T-cell (primary cell): ENCODE measurements at regions not wholly inside any gene's neighbourhood (a gene's known extent, or its start where the extent isn't known, plus 50 kb on each side); places are given as distances from the start of the nearest gene placed in this dataset.

Experiments used
- ATAC-seq, 4 experiments: fragments of 200-7000 bp in 3 of 4; fragments of 150-1000 bp in 1 of 4; cut with Tn5 transposase; replicated peaks in 1 of 4; 1 replicate in 3 of 4; 2 replicates in 1 of 4; pipeline ENCODE4 v1.10.0; 2021; ENCODE audit warnings: moderate library complexity in 3 of 4, mild to moderate bottlenecking in 2 of 4, moderate number of reproducible peaks in 1 of 4
- CTCF ChIA-PET, 2 donors: fragments of 300-600 bp; sonication (Branson Sonifier 250); formaldehyde crosslinking; loops; one replicate each; lab custom pipeline; 2022; ENCODE audit warnings: antibody characterized with exemption in 2 of 2; lab: Charles Lee
- POLR2A ChIA-PET, 2 donors: fragments of 300-600 bp; sonication (Branson Sonifier 250); formaldehyde crosslinking; loops; one replicate each; lab custom pipeline; 2022; ENCODE audit warnings: antibody characterized with exemption in 2 of 2; lab: Charles Lee
- DNase-seq, 35 experiments: peaks; one replicate each; pipeline versions ENCODE4 v3.0.0 to v3.0.0-alpha.2; 2013 to 2023
- H3K27ac ChIP-seq: one replicate; pipeline ENCODE4 v1.5.1; 2013; ENCODE audit warnings: low read length
- H3K27me3 ChIP-seq, 2 experiments: replicated peaks in 1 of 2; 1 replicate in 1 of 2; 2 replicates in 1 of 2; pipeline versions ENCODE4 v1.6.1 to v1.7.0; 2013; ENCODE audit warnings: low read length in 1 of 2, mixed read lengths in 1 of 2; ENCODE audit not compliant: control insufficient read depth in 2 of 2, insufficient read depth in 2 of 2; ENCODE audit errors: extremely low read depth in 1 of 2
- H3K36me3 ChIP-seq, 2 donors: 1 replicate in 1 of 2; 2 replicates in 1 of 2; pipeline versions ENCODE4 v1.6.1 to v1.7.0; 2013; ENCODE audit warnings: low read length in 1 of 2; ENCODE audit not compliant: control insufficient read depth in 2 of 2, insufficient read depth in 1 of 2; ENCODE audit errors: extremely low read depth in 1 of 2
- H3K4me1 ChIP-seq, 2 experiments: 1 replicate in 1 of 2; 2 replicates in 1 of 2; pipeline versions ENCODE4 v1.6.1 to v1.7.0; 2013; ENCODE audit warnings: low read length in 2 of 2, mixed read lengths in 1 of 2; ENCODE audit not compliant: insufficient read depth in 2 of 2, control insufficient read depth in 1 of 2; ENCODE audit errors: extremely low read depth in 1 of 2
- H3K4me3 ChIP-seq, 2 donors: 1 replicate in 1 of 2; 2 replicates in 1 of 2; pipeline versions ENCODE4 v1.5.1 to v1.7.0; 2013; ENCODE audit warnings: mild to moderate bottlenecking in 2 of 2, low read length in 1 of 2, moderate library complexity in 1 of 2; ENCODE audit not compliant: control insufficient read depth in 1 of 2; ENCODE audit errors: extremely low read depth in 1 of 2
- H3K9me3 ChIP-seq: 2 replicates; pipeline ENCODE4 v1.7.0; 2013
- H3K27ac Mint-ChIP-seq, 2 donors: one replicate each; pipeline ENCODE4 v1.8.0; 2020 to 2021; ENCODE audit warnings: mild to moderate bottlenecking in 2 of 2, mixed read lengths in 2 of 2
- H3K27me3 Mint-ChIP-seq, 2 donors: one replicate each; pipeline ENCODE4 v1.8.0; 2021 to 2022; ENCODE audit warnings: mixed read lengths in 2 of 2
- H3K36me3 Mint-ChIP-seq: one replicate; pipeline ENCODE4 v1.8.0; 2021; ENCODE audit warnings: mixed read lengths
- H3K4me1 Mint-ChIP-seq, 3 donors: one replicate each; pipeline ENCODE4 v1.8.0; 2020 to 2022; ENCODE audit warnings: mixed read lengths in 3 of 3, mild to moderate bottlenecking in 1 of 3
- H3K4me3 Mint-ChIP-seq, 3 donors: one replicate each; pipeline ENCODE4 v1.8.0; 2020 to 2022; ENCODE audit warnings: mild to moderate bottlenecking in 3 of 3, mixed read lengths in 3 of 3, moderate library complexity in 3 of 3
- H3K9me3 Mint-ChIP-seq, 3 donors: one replicate each; pipeline ENCODE4 v1.8.0; 2020 to 2022; ENCODE audit warnings: mixed read lengths in 3 of 3
- WGBS: methylation state at CpG from one replicate; pipeline ENCODE4 v1.1.5; 2013; ENCODE audit warnings: missing lambda C conversion rate; ENCODE audit not compliant: insufficient coverage; 5-methylcytosine and 5-hydroxymethylcytosine counted together

DNA sequence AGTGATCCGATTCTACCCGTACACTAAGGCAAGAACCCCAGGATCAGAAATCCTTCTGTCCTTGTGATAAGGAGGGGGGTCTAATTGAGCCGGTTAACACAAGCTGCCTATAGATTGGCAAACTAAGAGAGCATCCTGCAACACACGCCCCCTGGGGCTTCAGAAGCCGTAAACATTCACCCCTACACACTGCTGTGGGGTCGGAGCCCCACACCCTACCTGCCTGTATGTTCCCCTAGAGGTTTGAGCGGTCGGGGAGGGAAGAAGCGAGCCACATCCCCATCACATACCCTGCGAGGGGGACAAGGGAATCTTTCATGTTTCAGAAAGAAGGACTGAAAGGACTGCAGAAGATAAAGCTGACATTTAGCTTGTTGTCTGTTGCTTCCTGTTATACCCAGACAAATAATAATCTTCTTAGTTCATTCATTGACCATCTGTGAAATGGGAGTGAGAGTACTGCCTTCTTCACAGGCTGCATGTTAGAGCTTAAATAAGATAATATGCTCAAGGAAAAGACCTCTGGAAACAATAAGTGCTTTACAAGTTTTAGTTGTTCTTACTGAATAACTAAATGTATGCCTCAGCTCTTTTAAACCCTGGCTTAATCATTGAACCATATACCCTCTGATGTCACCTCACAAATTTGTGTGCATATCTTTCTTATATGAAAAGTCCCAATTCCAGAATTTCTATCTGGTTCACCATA, 74.2 kb upstream of the RNF217 start:
- no peaks in the 10 kb centered on the region for H3K9me3 ChIP-seq
- H3K27ac Mint-ChIP-seq = no peak overlapping the region
- WGBS = no CpG with 5 or more reads among the region's 10 CpGs
- H3K36me3 Mint-ChIP-seq = no peaks in the 10 kb centered on the region
- H3K36me3 ChIP-seq = no peaks in the 10 kb centered on the region
- H3K4me1 Mint-ChIP-seq = peaks cover 11 to 24% (median 17%) of the 10 kb centered on the region in 3 donors
- H3K27ac ChIP-seq = no peak overlapping the region
- POLR2A ChIA-PET = no interaction called here
- H3K4me1 ChIP-seq = peaks cover 0 to 10% of the 10 kb centered on the region in 2 experiments
- no peak overlapping the region for H3K4me3 ChIP-seq
- peak overlapping the region in 1 of 3 donors; percentile 45 for H3K4me3 Mint-ChIP-seq
- DNase-seq = no peak
- no peaks in the 10 kb centered on the region for H3K27me3 Mint-ChIP-seq
- H3K9me3 Mint-ChIP-seq = no peaks in the 10 kb centered on the region
- CTCF ChIA-PET = interaction anchor here in 1 of 2 donors (1.5 kb wide), 1 partner anchor 14 kb away, joined by 3 read pairs; no protein-coding TSS in a partner anchor
- no peak for ATAC-seq
- H3K27me3 ChIP-seq = no peaks in the 10 kb centered on the region

GRCh38 chr6:124888581-124889371, 73.5 kb upstream of the RNF217 start:
- Mint-ChIP-seq H3K27ac (peak overlapping the region in 1 of 2 donors; percentile 9), H3K4me1 (peaks cover 11 to 24% (median 14%) of the 10 kb centered on the region in 3 donors), H3K9me3 (no peaks in the 10 kb centered on the region), H3K4me3 (peak overlapping the region; percentile 32 to 45 (median 39)), H3K36me3 (no peaks in the 10 kb centered on the region), H3K27me3 (no peaks in the 10 kb centered on the region)
- no peak for DNase-seq
- peaks cover 0 to 10% of the 10 kb centered on the region in 2 experiments for H3K4me1 ChIP-seq
- ChIA-PET POLR2A (no interaction called here), CTCF (interaction anchor here in 1 of 2 donors (1.5 kb wide), 1 partner anchor 14 kb away, joined by 3 read pairs; no protein-coding TSS in a partner anchor)
- no peaks in the 10 kb centered on the region for H3K36me3 ChIP-seq
- no peak overlapping the region for H3K27ac ChIP-seq
- 6% methylated on average over 5 of the region's 5 CpGs for WGBS
- ATAC-seq = no peak
- H3K9me3 ChIP-seq = no peaks in the 10 kb centered on the region
- peak overlapping the region in 1 of 2 donors; percentile 17 for H3K4me3 ChIP-seq
- no peaks in the 10 kb centered on the region for H3K27me3 ChIP-seq

DNA sequence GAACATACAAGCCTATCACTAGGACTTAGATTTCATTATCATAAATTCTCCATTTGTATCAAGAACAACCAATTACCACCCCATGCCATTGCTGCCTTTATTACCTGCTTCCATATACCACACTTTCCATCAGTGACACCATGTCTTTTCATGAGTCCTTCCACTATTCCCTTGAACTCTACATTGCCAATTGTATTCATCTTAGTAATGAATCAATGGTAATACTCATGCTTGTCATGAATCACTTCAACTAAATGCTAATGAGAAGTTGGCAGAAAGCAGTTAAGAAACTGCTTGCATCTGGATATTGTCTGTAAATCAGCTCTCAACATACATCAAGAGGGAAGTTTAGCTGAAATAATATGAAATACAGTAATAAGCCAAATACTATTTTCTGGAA, 61.2 kb upstream of the RNF217 start:
- DNase-seq = no peak

GRCh38 chr6:124903797-124904196, 58.4 kb upstream of the RNF217 start:
- Mint-ChIP-seq H3K4me3 (no peak overlapping the region), H3K27ac (no peak overlapping the region), H3K4me1 (no peaks in the 10 kb centered on the region), H3K9me3 (no peaks in the 10 kb centered on the region), H3K36me3 (no peaks in the 10 kb centered on the region), H3K27me3 (peaks cover 2 to 6% of the 10 kb centered on the region in 2 donors)
- no peaks in the 10 kb centered on the region for H3K9me3 ChIP-seq
- no peak for ATAC-seq
- ChIA-PET CTCF (interaction anchor here in 1 of 2 donors (0.5 kb wide), 1 partner anchor 212 kb away, joined by 4 read pairs; no protein-coding TSS in a partner anchor), POLR2A (no interaction called here)
- H3K36me3 ChIP-seq = no peaks in the 10 kb centered on the region
- DNase-seq = no peak
- H3K27ac ChIP-seq = no peak overlapping the region
- H3K4me3 ChIP-seq = no peak overlapping the region
- H3K27me3 ChIP-seq = no peaks in the 10 kb centered on the region
- H3K4me1 ChIP-seq = no peaks in the 10 kb centered on the region

More for the DNA sequence above, 61.2 kb upstream of the RNF217 start:
- H3K4me1 ChIP-seq = no peaks in the 10 kb centered on the region
- H3K27me3 ChIP-seq = no peaks in the 10 kb centered on the region
- no peak overlapping the region for H3K4me3 ChIP-seq
- ChIA-PET CTCF (no interaction called here), POLR2A (no interaction called here)
- Mint-ChIP-seq H3K27me3 (peaks cover 2 to 6% of the 10 kb centered on the region in 2 donors), H3K27ac (no peak overlapping the region), H3K4me3 (no peak overlapping the region), H3K36me3 (no peaks in the 10 kb centered on the region), H3K9me3 (no peaks in the 10 kb centered on the region), H3K4me1 (no peaks in the 10 kb centered on the region)
- H3K36me3 ChIP-seq = no peaks in the 10 kb centered on the region
- no peaks in the 10 kb centered on the region for H3K9me3 ChIP-seq
- no peak for ATAC-seq
- H3K27ac ChIP-seq = no peak overlapping the region

GRCh38 chr6:124907596-124907995, 54.6 kb upstream of the RNF217 start:
- no peak overlapping the region for H3K4me3 Mint-ChIP-seq
- H3K4me1 Mint-ChIP-seq = no peaks in the 10 kb centered on the region
- no peaks in the 10 kb centered on the region for H3K27me3 ChIP-seq
- H3K9me3 ChIP-seq = no peaks in the 10 kb centered on the region
- no peaks in the 10 kb centered on the region for H3K9me3 Mint-ChIP-seq
- no peak overlapping the region for H3K4me3 ChIP-seq
- H3K36me3 Mint-ChIP-seq = no peaks in the 10 kb centered on the region
- ChIA-PET CTCF (no interaction called here), POLR2A (interaction anchor here in 1 of 2 donors (0.6 kb wide), 1 partner anchor 393 kb away, joined by 3 read pairs; no protein-coding TSS in a partner anchor)
- no peaks in the 10 kb centered on the region for H3K4me1 ChIP-seq
- H3K27ac Mint-ChIP-seq = no peak overlapping the region
- peaks cover 2 to 5% of the 10 kb centered on the region in 2 donors for H3K27me3 Mint-ChIP-seq
- no CpG with 5 or more reads among the region's 1 CpG for WGBS
- ATAC-seq = no peak
- H3K27ac ChIP-seq = no peak overlapping the region
- no peaks in the 10 kb centered on the region for H3K36me3 ChIP-seq
- no peak for DNase-seq
